K562 (cell line): ENCODE measurements at regions not wholly inside any gene's neighbourhood (a gene's known extent, or its start where the extent isn't known, plus 50 kb on each side); places are given as distances from the start of the nearest gene placed in this dataset.

Experiments
- ATAC-seq: fragments of 200-7000 bp; cut with Tn5 transposase; 3 replicates; pipeline ENCODE4 v1.9.1; 2020; ENCODE audit warnings: moderate library complexity
- BruUV-seq: library from RNA; stranded (reverse); fragments of 400-500 nt; replicated peaks from 2 replicates; lab custom pipeline; 2021; lab: Mats Ljungman, UMichigan
- CTCF ChIA-PET: fragments of 300-600 bp; formaldehyde crosslinking; extraction: SDS; loops from one replicate; lab custom pipeline; 2021; ENCODE audit warnings: low intra/inter-chr PET ratio; lab: Yijun Ruan, JAX
- POLR2A ChIA-PET: fragments of 300-600, 350-650 bp; sonication (Branson Sonifier 250); formaldehyde crosslinking; extraction: SDS; loops from one replicate; lab custom pipeline; 2021; ENCODE audit warnings: antibody characterized with exemption, inconsistent platforms; lab: Yijun Ruan, JAX
- DNase-seq, 4 experiments: peaks; one replicate each; pipeline versions ENCODE4 v3.0.0 to v3.0.0-alpha.2; 2011 to 2018; ENCODE audit warnings: low spot score in 3 of 4, mixed read lengths in 3 of 4; ENCODE audit errors: extremely low read depth in 1 of 4
- FAIRE-seq: peaks from 2 replicates; lab custom pipeline; 2011; peaks lifted over from hg19 to GRCh38; lab: Jason Lieb, UNC
- H2AFZ ChIP-seq: 2 replicates; pipeline ENCODE4 v1.6.0; 2011; ENCODE audit warnings: low read depth, low read length, control low read depth, inconsistent platforms
- H3K27ac ChIP-seq: fragments of 200-600 bp; 3 replicates; pipeline ENCODE4 v1.8.0; 2011; ENCODE audit warnings: low read depth, mild to moderate bottlenecking, control low read depth, inconsistent platforms, low read length, moderate library complexity, mixed read lengths; ENCODE audit errors: extremely low read depth
- H3K27me3 ChIP-seq, 2 experiments: fragments of 300-600 bp in 1 of 2; 2 replicates in 1 of 2; 3 replicates in 1 of 2; pipeline versions ENCODE4 v1.6.0 to v1.8.0; 2011; ENCODE audit warnings: inconsistent platforms in 2 of 2, low read length in 2 of 2, mild to moderate bottlenecking in 1 of 2, mixed read lengths in 1 of 2, moderate library complexity in 1 of 2; ENCODE audit not compliant: control insufficient read depth in 2 of 2, insufficient read depth in 2 of 2
- H3K36me3 ChIP-seq: fragments of 300-600 bp; 3 replicates; pipeline ENCODE4 v1.8.0; 2011; ENCODE audit warnings: mild to moderate bottlenecking, low read length, inconsistent platforms; ENCODE audit not compliant: control insufficient read depth, insufficient read depth
- H3K4me1 ChIP-seq, 2 experiments: fragments of 200-600 bp in 1 of 2; replicated peaks in 1 of 2; 2 replicates in 1 of 2; 3 replicates in 1 of 2; pipeline versions ENCODE4 v1.5.1 to v1.8.0; 2011; ENCODE audit warnings: inconsistent platforms in 2 of 2, low read length in 2 of 2, mild to moderate bottlenecking in 1 of 2, mixed read lengths in 1 of 2, moderate library complexity in 1 of 2; ENCODE audit not compliant: control insufficient read depth in 2 of 2, insufficient read depth in 2 of 2
- H3K4me2 ChIP-seq: 2 replicates; pipeline ENCODE4 v1.6.1; 2011; ENCODE audit warnings: low read length, control low read depth, inconsistent platforms, mixed read lengths; ENCODE audit not compliant: insufficient read depth
- H3K4me3 ChIP-seq: fragments of 200-600 bp; sonication (generic), shearing (Covaris generic); 2 replicates; pipeline ENCODE4 v1.5.1; 2016; ENCODE audit warnings: control low read depth, inconsistent platforms
- H3K79me2 ChIP-seq: fragments of 200-600 bp; 3 replicates; pipeline ENCODE4 v1.8.0; 2011; ENCODE audit warnings: low read length, inconsistent platforms; ENCODE audit not compliant: control insufficient read depth, insufficient read depth
- H3K9ac ChIP-seq, 2 experiments: 2 replicates each; pipeline versions ENCODE4 v1.6.0 to v1.6.1; 2011; ENCODE audit warnings: low read depth in 2 of 2, low read length in 2 of 2, control low read depth in 1 of 2, inconsistent platforms in 1 of 2, mild to moderate bottlenecking in 1 of 2, mixed read lengths in 1 of 2; ENCODE audit not compliant: insufficient read depth in 1 of 2
- H3K9me1 ChIP-seq: one replicate; pipeline ENCODE4 v1.6.0; 2011; ENCODE audit warnings: inconsistent platforms, mild to moderate bottlenecking, low read length, moderate library complexity; ENCODE audit not compliant: control insufficient read depth, insufficient read depth
- H3K9me3 ChIP-seq: replicated peaks from 2 replicates; pipeline ENCODE4 v1.5.1; 2011; ENCODE audit warnings: low read depth, low read length, inconsistent platforms; ENCODE audit not compliant: control insufficient read depth, insufficient read depth
- H4K20me1 ChIP-seq: replicated peaks from 2 replicates; pipeline ENCODE4 v1.6.1; 2011; ENCODE audit warnings: low read length, inconsistent platforms, mixed read lengths; ENCODE audit not compliant: control insufficient read depth, insufficient read depth
- HES1 ChIP-seq: fragments of 450-650 bp; IDR thresholded peaks from 2 replicates; pipeline ENCODE4 v1.6.1; 2016; ENCODE audit warnings: low read depth, mild to moderate bottlenecking, moderate library complexity
- KDM4B ChIP-seq, 2 experiments: fragments of 450-650 bp in 1 of 2; sonication (generic) in 1 of 2; IDR thresholded peaks; 2 replicates each; pipeline ENCODE4 v1.6.1; 2016 to 2017; ENCODE audit warnings: borderline replicate concordance in 2 of 2, antibody characterized with exemption in 1 of 2, low read depth in 1 of 2, mild to moderate bottlenecking in 1 of 2
- MCM7 ChIP-seq, 2 experiments: fragments of 450-650 bp; IDR thresholded peaks; 2 replicates each; pipeline ENCODE4 v1.6.1; 2016 to 2018
- MEIS2 ChIP-seq: fragments of 450-650 bp; IDR thresholded peaks from 2 replicates; pipeline ENCODE4 v1.6.1; 2014; ENCODE audit warnings: mild to moderate bottlenecking; ENCODE audit not compliant: partially characterized antibody
- MTA1 ChIP-seq: fragments of 450-650 bp; IDR thresholded peaks from 2 replicates; pipeline ENCODE4 v1.6.1; 2017; ENCODE audit warnings: borderline replicate concordance
- PTRF ChIP-seq: fragments of 450-650 bp; IDR thresholded peaks from 2 replicates; pipeline ENCODE4 v1.6.1; 2016; ENCODE audit warnings: mild to moderate bottlenecking, missing genetic modification characterization, missing compliant biosample characterization
- RFX5 ChIP-seq: IDR thresholded peaks from 2 replicates; pipeline ENCODE4 v1.6.1; 2011; ENCODE audit warnings: low read depth, mild to moderate bottlenecking, improper control_type of control experiment, low read length
- U2AF1 ChIP-seq: fragments of 200-400 bp; formaldehyde crosslinking; optimal IDR thresholded peaks from 2 replicates; pipeline ENCODE3; 2017; ENCODE audit warnings: mild to moderate bottlenecking, low read depth, low read length, moderate library complexity
- ZNF239 ChIP-seq: fragments of 250-450 bp; sonication (Bioruptor Pico); IDR thresholded peaks from 2 replicates; pipeline ENCODE4 v1.4.0; 2020; ENCODE audit warnings: mild to moderate bottlenecking
- WGBS: fragments of 100-300 bp; shearing (Covaris generic); methylation state at CpG from one replicate; pipeline ENCODE4 v1.1.6; 2016; ENCODE audit warnings: low coverage, mixed read lengths; ENCODE audit not compliant: insufficient coverage; ENCODE audit errors: missing lambda C conversion rate; 5-methylcytosine and 5-hydroxymethylcytosine counted together
- in situ Hi-C: fragments of 300-500 bp; cut with MboI; formaldehyde crosslinking; loops from 4 replicates; pipeline ENCODE4 v1.15.0; 2018; ENCODE audit warnings: inconsistent platforms, mixed read lengths
- intact Hi-C: fragments of 100-400 bp; cut with micrococcal nuclease; formaldehyde crosslinking; loops from 2 replicates; pipeline ENCODE4 v1.14.2; 2022

DNA sequence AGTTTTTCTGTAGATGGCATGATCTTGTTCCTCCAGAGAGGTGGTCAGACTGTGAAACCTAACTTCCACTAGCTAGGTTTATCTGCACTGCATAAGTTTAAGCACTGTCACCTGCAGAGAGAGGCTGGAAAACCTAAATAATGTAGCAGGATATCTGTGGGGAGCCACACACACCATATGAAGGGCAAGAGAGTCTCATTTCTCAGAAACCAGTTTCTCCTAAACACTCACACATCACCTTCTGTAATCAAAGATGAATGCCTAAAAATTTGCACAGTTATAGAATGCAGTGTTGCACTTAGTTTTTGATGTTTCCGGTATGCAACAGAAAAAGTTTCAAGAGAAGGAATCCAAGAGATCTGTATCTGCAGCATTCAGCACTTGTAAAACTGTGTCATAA is 654.6 kb downstream of the ADGRL2 start:
- DNase-seq (no peak), FAIRE-seq (no peak), ATAC-seq (no peak)
- H3K4me2 ChIP-seq = no peak overlapping the region
- ChIA-PET POLR2A (no interaction called here), CTCF (no interaction called here)
- no peaks in the 10 kb centered on the region for H3K4me1 ChIP-seq
- BruUV-seq = no TSS peak
- no peak overlapping the region for H3K9ac ChIP-seq
- H3K79me2 ChIP-seq = no peaks in the 10 kb centered on the region
- H3K36me3 ChIP-seq = no peaks in the 10 kb centered on the region
- no peaks in the 10 kb centered on the region for H3K9me1 ChIP-seq
- no peak overlapping the region for H2AFZ ChIP-seq
- in situ Hi-C loops (no loop called here), intact Hi-C loops (no loop called here)
- H4K20me1 ChIP-seq = no peaks in the 10 kb centered on the region
- no peak overlapping the region for H3K4me3 ChIP-seq
- TF ChIP-seq U2AF1 (no peak), PTRF (tag) (no peak), MCM7 (IDR thresholded peaks at IDR 0.05) (no peak), RFX5 (no peak), KDM4B (IDR thresholded peaks at IDR 0.05; ENCODE audit: borderline replicate concordance in 2 of 2, low read depth in 1 of 2) (no peak), MTA1 (no peak), MEIS2 (no peak), HES1 (no peak), ZNF239 (no peak)
- no peaks in the 10 kb centered on the region for H3K9me3 ChIP-seq
- WGBS = 0% methylated on average over 1 of the region's 1 CpG
- no peaks in the 10 kb centered on the region for H3K27me3 ChIP-seq
- no peak overlapping the region for H3K27ac ChIP-seq
